H1 (cell line): ENCODE measurements at regions not wholly inside any gene's neighbourhood (a gene's known extent, or its start where the extent isn't known, plus 50 kb on each side); places are given as distances from the start of the nearest gene placed in this dataset.

Experiments used
- CBX5 ChIP-seq: fragments of 300-800, 300-1000 bp; sonication (generic); IDR thresholded peaks from 2 replicates; pipeline ENCODE4 v1.7.1; 2016; ENCODE audit warnings: antibody characterized with exemption, low read length, low read depth
- POLR2A ChIP-seq, 2 experiments: IDR thresholded peaks; 1 replicate in 1 of 2; 2 replicates in 1 of 2; pipeline ENCODE4 v1.6.1; 2011; ENCODE audit warnings: low read depth in 2 of 2, low read length in 2 of 2, mild to moderate bottlenecking in 2 of 2; ENCODE audit errors: control extremely low read depth in 1 of 2
- RAD21 ChIP-seq, 2 experiments: IDR thresholded peaks in 1 of 2; conservative IDR thresholded peaks in 1 of 2; 2 replicates each; pipeline ENCODE4 v1.6.1; 2011; ENCODE audit warnings: low read depth in 2 of 2, low read length in 2 of 2, improper control_type of control experiment in 1 of 2, inconsistent platforms in 1 of 2, mild to moderate bottlenecking in 1 of 2, moderate library complexity in 1 of 2
- SIN3A ChIP-seq, 2 experiments: IDR thresholded peaks in 1 of 2; conservative IDR thresholded peaks in 1 of 2; 2 replicates each; pipeline ENCODE4 v1.6.1; 2011 to 2012; ENCODE audit warnings: low read length in 2 of 2, improper control_type of control experiment in 1 of 2, low read depth in 1 of 2, mild to moderate bottlenecking in 1 of 2
- TF ChIP-seq, protein P1 (sequence below), 3 experiments: IDR thresholded peaks; 1 replicate in 2 of 3; 2 replicates in 1 of 3; pipeline versions ENCODE4 v1.5.1 to v1.6.1; 2011; ENCODE audit warnings: low read length in 3 of 3, mild to moderate bottlenecking in 3 of 3, inconsistent platforms in 2 of 3, low read depth in 1 of 3, moderate library complexity in 1 of 3; ENCODE audit not compliant: insufficient read depth in 1 of 3; ENCODE audit errors: control extremely low read depth in 1 of 3

DNA sequence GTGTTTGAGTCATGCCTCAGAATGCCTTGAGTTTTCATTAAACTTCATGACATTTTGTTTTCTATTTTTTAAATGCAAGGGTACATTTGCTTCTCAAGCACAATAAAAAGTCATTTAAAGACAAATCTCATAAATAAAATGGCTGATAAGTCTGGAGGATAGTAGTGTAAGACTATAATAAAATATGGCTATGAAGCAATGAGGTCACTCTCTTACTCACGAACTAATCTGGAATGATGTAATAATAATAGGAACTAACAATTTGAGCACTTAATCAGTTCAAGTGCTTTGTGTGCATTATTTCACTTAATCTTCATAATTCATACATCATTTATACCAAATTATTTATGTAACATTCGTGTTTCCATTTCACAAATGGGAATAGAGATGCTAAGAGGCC is 149.3 kb upstream of the CTTNBP2 start:
- no peak for TF ChIP-seq RAD21 (IDR thresholded peaks at IDR 0.05 in 1 of 2, conservative IDR thresholded peaks at IDR 0.05 in 1 of 2; ENCODE audit: low read depth in 2 of 2, low read length in 2 of 2)
- TF ChIP-seq SIN3A (conservative IDR thresholded peaks at IDR 0.05 in 1 of 2, IDR thresholded peaks at IDR 0.05 in 1 of 2; ENCODE audit: low read depth in 1 of 2, low read length in 2 of 2), result no peak
- TF ChIP-seq, protein P1, sequence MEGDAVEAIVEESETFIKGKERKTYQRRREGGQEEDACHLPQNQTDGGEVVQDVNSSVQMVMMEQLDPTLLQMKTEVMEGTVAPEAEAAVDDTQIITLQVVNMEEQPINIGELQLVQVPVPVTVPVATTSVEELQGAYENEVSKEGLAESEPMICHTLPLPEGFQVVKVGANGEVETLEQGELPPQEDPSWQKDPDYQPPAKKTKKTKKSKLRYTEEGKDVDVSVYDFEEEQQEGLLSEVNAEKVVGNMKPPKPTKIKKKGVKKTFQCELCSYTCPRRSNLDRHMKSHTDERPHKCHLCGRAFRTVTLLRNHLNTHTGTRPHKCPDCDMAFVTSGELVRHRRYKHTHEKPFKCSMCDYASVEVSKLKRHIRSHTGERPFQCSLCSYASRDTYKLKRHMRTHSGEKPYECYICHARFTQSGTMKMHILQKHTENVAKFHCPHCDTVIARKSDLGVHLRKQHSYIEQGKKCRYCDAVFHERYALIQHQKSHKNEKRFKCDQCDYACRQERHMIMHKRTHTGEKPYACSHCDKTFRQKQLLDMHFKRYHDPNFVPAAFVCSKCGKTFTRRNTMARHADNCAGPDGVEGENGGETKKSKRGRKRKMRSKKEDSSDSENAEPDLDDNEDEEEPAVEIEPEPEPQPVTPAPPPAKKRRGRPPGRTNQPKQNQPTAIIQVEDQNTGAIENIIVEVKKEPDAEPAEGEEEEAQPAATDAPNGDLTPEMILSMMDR (IDR thresholded peaks at IDR 0.05; ENCODE audit: control extremely low read depth in 1 of 3, insufficient read depth in 1 of 3, low read depth in 1 of 3, low read length in 3 of 3), result no peak
- TF ChIP-seq POLR2A (IDR thresholded peaks at IDR 0.05; ENCODE audit: control extremely low read depth in 1 of 2, low read depth in 2 of 2, low read length in 2 of 2), result no peak
- no peak for TF ChIP-seq CBX5
